Stimulated activated CD4-positive, alpha-beta T cell treated with anti-CD3 and anti-CD28 coated beads, Interleukin-1b, Interleukin-23, amount 100 ng/mL, for 48 hours (primary cell): ENCODE measurements at regions not wholly inside any gene's neighbourhood (a gene's known extent, or its start where the extent isn't known, plus 50 kb on each side); places are given as distances from the start of the nearest gene placed in this dataset.

Source experiments
- DNase-seq: peaks from one replicate; pipeline ENCODE4 v3.0.0-alpha.2; 2020

DNA sequence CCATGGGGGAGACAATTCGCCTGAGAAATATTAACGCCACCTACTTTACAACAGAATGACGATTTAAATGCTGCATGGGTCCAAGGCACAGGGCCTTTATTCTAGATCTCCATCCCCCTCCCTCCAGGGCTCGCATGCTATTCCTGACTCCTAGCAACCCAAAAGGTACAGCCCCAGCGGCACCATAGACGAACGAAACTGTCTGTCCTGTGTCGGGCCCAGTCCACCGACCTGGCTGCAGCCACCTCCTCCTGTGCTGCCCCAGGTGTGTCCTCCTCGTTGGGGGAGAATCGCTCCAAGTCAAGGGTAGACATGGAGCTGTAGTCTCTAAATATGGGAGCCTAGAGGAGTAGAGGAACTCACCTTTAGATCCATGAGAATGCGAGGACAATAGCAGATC, 196.5 kb downstream of the TOMM20 start:
- DNase-seq = no peak

DNA sequence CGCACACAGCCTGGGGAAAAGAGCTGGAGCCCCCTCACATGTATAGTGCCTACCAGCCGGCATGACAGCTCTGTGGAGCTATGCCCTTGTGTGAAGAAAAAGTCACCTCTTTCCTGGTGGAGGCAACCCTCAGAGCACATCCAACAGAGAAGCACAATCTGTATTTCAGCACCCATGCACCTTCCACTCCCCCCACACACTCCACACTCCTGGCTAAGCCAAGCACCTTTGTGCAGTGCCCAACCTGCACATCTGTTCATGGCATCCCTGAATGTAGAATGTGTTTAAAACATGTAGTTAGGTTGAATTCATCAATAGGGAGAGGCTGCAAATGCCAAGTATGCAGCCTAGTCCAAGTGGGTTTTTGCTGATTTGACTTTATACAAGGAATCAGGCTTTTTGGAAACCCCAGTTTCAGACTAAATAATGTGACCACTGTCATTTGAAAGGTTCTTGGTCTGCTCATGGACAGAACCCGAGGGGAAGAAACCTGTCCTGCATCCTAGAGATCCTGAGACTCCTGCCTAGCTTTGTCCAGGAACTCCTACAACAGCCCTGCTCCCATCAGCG, 197.1 kb downstream of the TOMM20 start:
- no peak for DNase-seq

DNA sequence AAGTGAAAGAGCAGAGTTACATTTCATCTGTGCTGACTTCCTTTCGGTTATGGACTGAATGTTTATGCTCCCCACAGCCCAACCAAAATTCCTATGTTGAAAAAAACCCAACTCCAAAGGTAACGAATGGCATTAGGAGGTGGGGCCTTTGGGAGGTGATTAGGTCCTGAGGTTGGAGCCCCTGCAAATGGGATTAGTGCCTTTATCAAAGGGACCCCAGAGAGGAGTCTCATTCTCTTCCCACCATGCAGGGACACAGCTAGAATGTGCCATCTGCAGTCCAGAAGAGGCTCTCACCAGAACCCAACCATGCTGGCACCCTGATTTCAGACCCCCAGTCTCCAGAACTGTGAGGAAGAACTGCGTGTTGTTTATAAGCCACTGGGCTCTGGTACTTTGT, 199.3 kb downstream of the TOMM20 start:
- DNase-seq = no peak

DNA sequence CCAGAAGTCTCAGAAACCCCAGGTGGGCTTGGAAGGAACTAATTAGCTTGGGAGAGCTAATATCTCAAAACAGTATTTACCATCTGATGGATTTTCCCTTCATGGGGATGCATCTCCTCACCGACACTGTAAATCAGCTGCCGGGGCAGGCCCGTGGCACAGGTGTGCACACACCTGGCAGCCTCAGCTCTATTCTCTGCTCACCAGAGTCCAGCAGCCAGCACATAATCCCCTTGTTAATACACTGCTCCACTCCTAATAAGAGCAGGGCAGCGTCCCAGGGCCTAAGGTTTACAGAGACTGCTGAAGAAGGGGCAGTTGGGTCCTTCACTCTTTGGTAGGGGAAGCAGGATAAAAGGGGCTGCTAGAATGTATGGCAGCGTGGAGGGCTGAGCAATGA, 200.0 kb downstream of the TOMM20 start:
- DNase-seq = no peak

DNA sequence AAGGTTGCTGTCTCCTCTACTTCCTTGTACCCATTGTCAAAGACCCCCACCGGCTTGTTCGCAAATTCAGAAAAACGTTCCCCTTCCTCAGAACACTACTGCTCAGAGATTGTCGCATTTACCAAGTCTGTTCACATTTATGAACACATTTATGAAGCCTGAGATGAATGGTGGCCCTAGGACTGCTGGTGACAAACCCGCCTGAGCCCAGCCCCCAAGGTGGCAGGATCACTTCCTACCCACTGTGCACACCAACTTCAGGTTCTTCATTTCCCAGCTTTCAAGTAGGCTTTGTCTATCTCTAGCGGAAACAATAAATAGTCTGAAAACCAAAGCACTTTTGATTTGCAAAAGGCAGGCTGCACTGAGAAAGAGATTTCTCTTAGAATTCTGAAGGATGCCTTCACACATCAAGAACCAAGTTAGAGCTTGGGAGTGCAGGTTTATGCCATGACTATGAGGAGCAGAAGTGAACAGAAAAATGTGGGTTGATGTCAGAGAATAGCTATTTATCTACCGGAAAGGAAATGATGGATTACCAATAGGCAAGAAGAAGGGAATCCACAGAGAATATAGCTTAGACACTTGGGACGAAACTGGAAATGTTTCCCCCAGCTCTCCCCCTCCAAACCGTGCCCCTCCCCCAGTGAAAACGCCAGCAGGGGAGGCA, 200.5 kb downstream of the TOMM20 start:
- DNase-seq = no peak

DNA sequence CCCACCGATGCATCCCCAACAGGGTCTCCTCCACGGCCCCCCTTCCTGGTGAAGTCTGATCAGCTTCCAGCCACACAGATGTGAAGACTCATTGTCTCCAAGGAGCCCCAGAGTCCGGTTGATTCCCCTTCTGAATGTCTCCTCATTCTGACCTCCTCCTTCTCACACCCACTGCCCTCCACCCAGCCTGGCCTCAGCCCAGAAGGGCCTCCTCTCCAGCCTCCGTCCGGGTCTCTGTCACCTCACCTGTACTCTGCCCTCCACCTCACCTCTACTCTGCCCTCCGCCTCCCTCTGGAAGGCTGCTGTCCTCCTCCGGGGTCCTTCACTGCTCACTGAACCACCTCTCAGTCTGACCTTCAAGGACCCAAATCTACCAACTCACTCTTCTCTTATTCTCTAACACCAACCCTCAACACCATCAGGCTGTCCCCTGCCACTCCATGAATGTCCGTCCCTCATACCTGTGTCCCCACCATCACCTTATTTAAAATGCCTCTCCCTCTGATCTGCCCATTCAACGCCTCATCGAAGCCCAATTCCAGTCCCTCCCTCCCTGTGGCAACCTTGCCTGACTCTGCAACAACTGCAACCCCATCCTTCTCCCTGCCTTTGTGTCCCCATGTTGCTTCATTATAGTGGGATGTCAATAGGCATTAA, 201.2 kb downstream of the TOMM20 start:
- DNase-seq = no peak

DNA sequence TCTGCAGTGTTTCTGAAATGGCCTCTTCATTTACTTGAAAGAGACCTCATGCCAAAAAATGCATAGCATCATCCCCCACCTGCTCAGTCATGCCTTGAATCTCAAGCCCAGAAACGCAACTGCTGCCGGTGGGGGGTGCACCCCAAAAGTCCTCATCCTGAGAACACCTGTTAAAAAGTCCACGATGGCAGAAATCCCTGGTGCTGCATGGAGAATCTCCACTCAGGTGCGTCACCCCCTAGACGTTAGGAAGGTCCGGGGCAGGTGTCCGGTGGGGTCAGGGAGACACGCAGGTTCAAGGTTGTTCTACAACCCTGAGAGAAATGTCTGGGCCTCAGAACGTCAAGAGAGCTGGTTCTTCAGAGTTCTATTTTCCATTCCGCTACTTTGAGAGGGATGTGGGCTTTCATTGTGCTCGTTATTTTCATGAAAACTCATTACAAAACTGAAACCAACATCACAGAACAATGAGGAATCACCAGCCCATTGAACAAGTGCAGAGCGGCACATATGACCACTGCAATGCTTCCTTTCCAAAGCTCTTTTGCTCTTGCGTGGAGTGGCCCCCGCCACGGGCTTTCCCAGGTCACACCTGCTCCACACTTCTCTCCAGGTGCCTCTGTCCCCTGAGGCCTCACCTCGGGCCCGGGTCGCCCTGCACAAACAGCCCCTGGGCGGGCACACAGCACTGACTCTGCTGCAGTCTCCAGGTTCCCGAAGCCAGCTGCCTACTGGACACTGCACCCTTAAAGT, 201.9 kb downstream of the TOMM20 start:
- DNase-seq = peak; percentile 50

DNA sequence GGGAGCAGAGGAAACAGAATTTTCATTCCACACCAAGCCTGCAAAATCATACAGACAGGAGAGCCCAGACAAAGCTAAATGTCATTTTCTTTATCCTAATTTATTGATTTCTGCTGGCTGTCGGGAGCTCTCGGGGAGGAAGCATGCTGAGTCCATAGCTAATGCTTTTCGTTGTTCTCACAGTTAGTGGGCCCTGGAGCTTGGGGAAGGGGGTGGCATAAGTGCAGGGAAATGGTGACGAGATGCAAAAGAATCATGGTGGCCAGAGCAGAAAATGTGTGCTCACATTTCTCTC, 202.4 kb downstream of the TOMM20 start:
- DNase-seq = no peak

DNA sequence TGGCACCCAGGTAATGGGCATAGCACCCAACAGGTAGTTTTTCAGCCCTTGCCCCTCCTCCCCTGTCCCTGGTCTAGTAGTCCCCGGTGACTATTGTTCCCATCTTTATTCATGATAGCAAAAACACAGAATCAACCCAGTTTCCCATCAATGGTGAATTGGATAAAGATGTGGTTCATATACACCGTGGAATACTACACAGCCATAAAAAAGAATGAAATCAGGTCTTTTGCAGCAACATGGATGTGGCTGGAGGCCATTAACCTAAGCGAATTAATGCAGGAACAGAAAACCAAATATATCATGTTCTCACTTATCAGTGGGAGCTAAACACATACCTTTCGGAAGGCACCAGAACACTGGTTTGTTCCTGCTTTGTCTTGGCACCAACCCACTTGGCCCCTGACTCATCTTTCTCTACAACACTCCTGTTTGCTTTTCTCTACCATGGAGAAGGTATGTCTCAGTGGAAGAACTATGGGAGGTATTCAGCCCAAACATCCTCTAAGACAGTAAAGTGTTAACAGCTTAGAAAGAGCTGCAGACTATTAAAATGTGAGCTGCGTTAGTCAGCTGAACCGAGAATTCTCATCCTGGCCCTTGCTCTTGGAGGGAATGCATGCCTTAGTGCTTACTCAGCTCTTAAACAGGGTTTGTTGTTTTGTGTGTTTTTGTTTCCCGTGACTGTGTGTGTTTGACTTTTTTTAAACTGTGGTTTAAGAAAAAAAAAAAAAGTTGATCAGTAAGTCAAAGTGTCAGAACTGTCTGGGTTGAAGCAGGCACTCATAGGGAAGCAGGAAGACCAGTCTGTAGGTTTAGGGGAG, 203.0 kb downstream of the TOMM20 start:
- DNase-seq = no peak

DNA sequence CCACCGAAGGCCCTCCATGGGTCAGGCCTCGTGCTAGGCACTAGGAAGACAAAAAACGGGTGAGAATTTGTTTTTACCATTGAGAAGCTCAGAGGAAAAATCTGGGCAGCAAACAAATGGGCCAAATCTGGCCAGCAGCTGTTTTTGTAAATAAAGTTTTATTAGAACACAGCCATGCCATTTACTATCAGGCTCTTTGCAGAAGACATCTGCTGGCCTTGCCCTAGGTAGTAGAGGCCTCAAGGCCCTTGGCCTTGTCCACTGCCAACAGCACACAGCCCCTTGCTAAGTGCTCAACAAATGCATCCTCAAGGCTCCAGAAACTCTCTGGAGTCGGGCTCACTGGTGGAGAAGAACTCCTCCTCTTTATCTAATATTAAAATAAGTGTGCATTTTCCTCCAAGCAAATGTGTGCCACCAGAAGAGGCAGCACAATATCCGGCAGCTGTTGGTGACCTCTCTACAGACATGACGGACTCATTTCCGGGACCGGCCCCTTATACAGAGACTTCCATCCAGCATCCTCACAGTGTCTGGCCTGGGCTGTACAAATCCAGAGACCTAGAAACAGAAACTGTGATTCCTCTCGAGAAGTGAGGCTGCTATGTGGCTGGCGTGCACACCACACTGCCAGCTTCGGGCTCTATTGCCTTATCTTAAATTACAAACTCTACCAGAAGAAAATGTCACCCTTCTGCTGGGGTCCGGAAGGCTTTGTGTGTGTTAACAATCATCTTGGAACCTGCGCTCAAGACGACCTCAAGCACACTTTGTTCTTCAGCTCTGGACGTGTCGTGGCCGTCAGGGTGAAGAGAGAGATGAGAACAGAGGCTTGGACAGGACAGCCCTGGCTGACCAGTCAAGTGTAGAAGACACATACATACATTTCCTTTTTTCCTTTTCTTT, 203.9 kb downstream of the TOMM20 start:
- DNase-seq = no peak

DNA sequence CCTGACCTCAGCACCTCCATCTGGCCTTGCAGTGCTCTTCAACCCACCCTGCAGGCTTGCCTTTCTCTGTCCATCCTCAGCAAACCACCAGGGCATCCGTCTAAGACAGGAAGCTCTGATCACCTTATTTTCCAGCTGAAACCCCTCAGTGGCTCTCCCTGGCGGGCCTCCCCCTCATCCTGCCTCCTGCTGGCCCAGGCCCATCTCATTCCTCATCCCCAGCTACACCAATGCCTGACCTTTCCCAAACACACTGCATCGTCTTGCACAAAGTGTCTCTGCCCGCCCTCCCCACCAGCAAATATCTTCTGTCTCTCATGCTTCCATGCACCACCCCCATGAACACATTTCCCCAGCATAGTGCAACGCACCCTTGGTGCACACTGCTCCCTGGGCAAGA, 205.0 kb downstream of the TOMM20 start:
- DNase-seq = no peak

DNA sequence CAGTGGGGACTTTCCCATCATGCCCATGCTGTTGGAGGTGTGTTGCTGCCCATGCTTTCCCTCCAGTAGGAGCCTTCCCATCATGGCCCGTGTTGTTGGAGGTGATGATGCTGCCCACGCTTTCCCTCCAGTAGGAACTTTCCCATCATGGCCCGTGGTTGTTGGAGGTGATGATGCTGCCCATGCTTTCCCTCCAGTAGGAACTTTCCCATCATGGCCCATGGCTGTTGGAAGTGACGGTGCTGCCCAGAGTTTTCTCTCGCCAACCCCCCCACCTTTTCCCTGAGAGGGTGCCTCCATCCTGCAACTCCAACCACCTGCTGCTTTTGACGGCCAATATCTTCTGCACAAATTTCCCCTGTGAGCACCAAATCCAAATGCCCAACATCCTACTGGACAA, 205.7 kb downstream of the TOMM20 start:
- no peak for DNase-seq

DNA sequence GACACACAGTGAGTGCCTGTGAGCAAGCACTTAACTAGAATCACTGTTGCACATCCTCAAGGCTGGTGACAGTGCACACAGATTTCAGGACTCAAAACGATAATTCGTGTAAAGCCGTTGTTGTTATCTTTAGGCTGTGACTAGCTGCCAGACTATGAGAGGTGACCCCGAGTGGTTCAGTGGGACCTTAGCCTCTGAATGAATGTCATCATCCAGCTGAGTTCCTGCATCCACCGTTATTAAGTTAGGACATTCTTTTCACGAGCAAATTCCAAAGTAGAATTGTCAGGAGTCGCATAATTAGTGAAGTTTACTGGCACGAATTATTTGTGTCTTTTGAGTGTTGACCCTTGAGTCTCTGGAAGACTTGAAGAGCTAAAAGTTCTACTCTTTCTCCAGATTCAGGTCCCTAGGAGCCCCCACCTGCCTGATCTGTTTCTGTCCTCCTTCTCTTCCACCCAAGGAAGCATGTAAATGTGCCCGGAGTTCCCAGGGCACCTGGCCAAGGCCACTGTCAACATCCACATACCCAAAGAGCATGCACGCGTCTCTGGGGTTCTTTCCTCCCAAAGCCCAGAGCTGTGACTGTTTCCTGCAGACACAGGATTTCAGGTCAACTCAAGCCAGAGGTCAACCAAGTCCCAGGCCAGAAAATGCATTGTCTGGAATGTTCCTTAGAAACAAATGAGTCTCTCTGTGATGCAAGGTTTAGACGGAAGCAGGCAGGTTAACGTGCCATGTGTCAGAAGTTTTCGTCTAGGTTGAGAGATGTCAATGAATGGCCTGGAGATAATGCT, 207.2 kb downstream of the TOMM20 start:
- DNase-seq = no peak

DNA sequence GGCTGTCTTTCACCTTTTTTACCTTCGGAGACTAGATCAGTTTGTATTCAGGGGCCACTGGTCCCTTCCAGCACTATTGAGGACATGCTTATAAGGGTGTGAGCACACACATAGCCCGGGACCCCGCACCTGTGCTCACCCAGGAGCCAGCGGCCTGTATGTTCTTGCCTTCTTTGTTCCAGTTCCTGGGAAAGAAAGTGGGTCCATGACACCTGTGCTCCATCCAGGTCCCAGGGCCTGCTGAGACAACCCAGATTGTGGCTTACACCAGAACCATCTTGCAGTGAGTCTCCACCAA, 207.8 kb downstream of the TOMM20 start:
- DNase-seq = no peak

DNA sequence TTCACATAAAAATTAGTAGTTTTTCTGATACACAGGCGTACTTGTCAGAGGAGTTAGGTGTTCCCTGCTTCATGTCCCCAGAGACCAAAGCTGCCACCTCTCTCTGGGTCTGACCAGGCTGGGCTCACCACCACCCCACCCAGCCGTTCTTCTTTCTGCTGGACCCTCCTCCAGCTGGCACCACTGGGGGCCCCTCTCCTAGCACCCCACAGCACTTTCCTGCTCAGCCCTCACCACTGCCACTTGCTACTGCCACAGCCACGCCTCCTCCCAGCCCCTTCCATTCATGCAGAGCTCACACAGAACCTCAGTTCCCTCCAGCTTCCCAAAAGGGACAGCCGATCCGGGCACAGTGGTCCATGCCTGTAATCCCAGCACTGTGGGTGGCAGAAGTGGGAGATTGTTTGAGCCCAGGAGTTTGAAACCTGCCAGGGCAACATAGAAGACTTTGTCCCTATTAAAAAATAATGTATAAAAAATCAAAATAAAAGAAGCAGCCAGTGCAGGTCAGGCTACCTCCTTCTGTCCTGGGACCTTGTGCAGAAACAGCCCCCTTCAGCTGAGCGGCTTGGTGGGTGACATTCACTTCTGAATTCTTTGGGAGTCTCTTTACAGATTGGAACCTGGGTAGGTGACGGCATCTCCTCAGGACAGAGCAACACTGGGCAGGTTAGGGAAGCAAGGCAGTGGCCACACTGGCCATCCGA, 208.3 kb downstream of the TOMM20 start:
- DNase-seq = no peak

DNA sequence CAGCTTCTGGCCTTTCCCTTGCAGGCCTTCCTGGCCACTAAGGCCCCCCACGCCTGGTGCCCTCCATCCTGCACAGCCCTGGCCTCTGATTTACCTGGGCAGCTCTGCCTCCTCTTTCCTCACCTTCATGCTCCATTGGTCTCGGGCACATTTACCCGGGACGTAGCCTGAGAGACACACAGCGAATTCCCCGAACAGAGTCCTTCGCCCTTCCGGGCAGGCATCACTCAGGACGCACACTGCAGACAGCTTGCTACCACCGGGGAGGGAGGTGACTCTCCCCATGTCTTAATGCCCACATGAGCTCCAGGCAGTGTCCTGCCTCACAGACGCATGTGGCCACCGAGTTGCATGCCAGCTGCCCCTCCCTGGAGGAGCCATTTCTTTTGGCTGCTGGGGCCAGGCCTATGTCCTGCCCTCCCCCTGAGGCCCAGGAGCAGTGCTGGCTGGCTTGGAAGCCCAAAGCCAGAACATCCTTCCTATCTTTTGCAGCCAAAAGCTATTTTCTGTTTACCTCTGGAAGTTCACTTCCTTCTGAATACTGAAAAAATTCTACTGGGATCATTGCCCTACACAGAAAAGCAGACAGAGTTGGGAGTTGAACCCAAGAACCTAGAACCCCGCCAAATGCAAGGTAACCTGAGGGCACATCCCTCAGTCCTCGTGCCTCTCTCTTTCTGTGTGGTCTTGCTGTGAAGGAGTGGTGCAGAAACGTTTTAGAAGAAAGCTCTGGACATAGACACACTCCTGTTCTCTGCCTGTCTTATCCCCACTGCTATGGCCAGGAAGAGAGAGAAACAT, 209.5 kb downstream of the TOMM20 start:
- DNase-seq = no peak

DNA sequence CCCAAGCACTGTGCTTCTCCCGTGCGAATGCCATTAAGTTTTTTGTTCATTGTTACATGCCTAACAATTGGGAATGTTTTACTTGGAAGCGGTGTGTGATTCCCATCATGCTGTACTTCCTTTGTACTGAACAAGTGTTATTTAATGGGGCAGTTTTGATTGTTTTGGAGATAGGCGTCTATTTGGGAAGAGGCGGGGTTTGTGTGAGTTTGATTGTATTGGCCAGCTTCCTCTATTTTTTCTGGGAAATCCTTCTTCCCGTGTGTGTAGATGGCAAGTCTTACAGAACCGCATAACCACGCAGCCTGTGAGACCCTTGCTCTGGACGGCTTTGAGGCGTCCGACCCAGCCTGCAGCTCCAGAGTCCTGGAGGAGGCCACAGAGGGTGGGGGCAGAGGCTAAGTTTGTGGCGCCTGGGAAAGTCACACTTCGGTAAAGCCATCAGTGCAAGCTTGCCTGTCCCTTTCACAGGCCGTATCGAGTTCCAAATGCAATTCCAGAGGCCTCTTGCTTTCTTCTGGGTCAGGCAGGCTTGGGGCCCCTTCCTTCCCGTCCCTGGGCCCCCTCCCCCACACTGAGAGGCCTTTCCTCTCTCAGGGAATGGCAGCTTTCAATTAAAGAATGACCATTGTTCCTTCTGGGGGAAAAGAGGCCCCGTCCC, 210.3 kb downstream of the TOMM20 start:
- DNase-seq = no peak

DNA sequence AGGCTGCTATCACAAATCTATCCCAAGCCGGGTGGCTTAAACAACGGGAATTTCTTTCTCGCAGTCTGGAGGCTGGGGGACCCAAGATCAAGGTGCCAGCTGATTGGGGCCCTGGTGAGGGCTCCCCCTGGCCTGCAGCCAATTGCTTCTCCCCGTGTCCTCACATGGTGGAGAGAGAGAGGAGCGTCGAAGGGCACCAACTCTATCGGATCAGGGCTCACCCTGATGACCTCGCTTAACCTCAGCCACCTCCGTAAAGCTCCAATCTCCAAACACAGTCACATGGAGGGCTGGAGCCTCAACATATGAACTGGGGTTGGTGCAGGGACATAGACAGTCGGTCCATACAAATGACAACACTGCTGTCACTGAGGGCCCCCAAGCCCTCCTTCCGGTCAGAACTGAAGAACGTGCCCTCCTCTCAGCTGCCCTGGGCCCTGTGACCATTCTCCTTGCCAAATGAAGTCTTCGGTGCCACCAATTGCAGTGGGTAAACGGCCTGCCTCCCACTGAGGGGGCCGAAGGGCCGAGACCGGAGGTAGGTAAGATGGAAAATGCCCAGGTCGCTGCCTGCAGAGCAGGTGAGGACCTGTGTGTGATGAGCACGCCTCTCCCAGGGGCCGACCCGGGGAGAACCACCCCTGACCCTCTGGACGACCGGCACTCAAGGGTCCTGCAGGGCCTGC, 211.0 kb downstream of the TOMM20 start:
- DNase-seq = no peak

DNA sequence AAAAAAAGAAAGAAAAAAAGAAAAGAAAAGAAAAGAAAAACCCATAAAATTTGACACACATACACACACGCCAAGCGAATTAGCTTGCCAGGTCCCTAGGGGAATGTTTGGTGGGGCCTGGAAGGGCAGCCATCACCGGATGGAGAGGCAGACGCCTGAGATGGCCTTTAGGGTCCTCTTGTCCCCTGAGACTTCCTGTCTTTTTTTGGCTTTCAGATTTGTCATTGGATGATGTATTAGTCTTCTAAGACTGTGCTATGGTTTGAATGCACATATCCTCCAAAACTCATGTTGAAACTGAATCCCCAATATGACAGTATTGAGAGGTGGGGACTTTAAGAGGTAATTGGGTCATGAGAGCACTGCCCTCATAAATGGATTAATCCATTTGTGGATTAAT, 211.8 kb downstream of the TOMM20 start:
- no peak for DNase-seq
